ENCODE measurements at regions not wholly inside any gene's neighbourhood (a gene's known extent, or its start where the extent isn't known, plus 50 kb on each side); places are given as distances from the start of the nearest gene placed in this dataset.
A peak's percentile ranks its signal among the peaks of the same experiment; 100 is the strongest.

DNA sequence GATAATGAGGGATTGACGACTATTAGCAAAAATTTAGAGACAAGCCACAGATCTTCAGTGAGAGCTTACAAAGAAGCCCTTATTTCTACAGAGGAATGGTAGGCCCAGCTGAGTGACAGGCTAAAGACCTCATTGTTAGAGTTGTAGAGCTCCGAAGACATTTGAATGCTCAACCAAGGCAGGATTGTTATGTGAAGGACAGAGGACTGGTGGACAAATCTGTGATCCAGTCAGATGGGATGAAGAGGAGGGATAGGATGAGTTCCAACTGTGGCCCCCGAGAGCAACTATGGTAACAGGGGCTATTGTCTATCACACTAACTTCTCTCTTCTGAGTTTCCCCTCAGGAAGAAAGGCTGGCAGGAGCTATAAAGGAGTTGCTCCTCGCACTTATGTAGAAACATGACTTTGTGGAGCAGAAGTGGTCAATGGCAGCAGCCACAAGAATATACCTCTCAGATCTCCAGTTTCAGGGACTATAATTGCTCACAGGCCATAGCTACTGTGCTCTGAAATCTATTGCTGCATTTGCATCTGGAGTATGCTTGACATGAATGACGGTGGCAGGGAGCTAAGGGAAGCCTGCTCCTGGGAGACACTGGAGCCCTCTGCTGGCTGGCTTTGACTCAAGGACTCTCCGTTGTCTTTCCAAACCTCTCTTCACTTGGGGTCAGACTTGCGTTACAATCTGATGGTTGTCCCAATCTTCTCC lies 50.3 kb upstream of the GREB1L start:
- DNase-seq (ENCODE audit: low read depth, low spot score) (no peak), ATAC-seq (peak; percentile 89)
- CTCF ChIA-PET: no interaction called here
- no peaks in the 10 kb centered on the region for H3K36me3 ChIP-seq (ENCODE audit: control insufficient read depth, insufficient read depth, low read length)
- H3K9me3 ChIP-seq (ENCODE audit: control insufficient read depth, insufficient read depth, low read depth, low read length): no peaks in the 10 kb centered on the region
- in situ Hi-C loops (cut with HindIII; ENCODE audit: low pct_unique_long_range_greater_than_20kb, low sequenced_read_pairs) (no loop called here), intact Hi-C loops (cut with micrococcal nuclease; ENCODE audit: unreplicated experiment) (no loop called here)
- POLR2A ChIA-PET: no interaction called here
- TF ChIP-seq, protein P1, sequence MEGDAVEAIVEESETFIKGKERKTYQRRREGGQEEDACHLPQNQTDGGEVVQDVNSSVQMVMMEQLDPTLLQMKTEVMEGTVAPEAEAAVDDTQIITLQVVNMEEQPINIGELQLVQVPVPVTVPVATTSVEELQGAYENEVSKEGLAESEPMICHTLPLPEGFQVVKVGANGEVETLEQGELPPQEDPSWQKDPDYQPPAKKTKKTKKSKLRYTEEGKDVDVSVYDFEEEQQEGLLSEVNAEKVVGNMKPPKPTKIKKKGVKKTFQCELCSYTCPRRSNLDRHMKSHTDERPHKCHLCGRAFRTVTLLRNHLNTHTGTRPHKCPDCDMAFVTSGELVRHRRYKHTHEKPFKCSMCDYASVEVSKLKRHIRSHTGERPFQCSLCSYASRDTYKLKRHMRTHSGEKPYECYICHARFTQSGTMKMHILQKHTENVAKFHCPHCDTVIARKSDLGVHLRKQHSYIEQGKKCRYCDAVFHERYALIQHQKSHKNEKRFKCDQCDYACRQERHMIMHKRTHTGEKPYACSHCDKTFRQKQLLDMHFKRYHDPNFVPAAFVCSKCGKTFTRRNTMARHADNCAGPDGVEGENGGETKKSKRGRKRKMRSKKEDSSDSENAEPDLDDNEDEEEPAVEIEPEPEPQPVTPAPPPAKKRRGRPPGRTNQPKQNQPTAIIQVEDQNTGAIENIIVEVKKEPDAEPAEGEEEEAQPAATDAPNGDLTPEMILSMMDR (IDR thresholded peaks at IDR 0.05): peak; percentile 83
- TF ChIP-seq, protein P2, sequence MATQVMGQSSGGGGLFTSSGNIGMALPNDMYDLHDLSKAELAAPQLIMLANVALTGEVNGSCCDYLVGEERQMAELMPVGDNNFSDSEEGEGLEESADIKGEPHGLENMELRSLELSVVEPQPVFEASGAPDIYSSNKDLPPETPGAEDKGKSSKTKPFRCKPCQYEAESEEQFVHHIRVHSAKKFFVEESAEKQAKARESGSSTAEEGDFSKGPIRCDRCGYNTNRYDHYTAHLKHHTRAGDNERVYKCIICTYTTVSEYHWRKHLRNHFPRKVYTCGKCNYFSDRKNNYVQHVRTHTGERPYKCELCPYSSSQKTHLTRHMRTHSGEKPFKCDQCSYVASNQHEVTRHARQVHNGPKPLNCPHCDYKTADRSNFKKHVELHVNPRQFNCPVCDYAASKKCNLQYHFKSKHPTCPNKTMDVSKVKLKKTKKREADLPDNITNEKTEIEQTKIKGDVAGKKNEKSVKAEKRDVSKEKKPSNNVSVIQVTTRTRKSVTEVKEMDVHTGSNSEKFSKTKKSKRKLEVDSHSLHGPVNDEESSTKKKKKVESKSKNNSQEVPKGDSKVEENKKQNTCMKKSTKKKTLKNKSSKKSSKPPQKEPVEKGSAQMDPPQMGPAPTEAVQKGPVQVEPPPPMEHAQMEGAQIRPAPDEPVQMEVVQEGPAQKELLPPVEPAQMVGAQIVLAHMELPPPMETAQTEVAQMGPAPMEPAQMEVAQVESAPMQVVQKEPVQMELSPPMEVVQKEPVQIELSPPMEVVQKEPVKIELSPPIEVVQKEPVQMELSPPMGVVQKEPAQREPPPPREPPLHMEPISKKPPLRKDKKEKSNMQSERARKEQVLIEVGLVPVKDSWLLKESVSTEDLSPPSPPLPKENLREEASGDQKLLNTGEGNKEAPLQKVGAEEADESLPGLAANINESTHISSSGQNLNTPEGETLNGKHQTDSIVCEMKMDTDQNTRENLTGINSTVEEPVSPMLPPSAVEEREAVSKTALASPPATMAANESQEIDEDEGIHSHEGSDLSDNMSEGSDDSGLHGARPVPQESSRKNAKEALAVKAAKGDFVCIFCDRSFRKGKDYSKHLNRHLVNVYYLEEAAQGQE (IDR thresholded peaks at IDR 0.05; ENCODE audit: insufficient read depth in 1 of 2, low read depth in 2 of 2, low read length in 1 of 2): no peak
- no peak overlapping the region for H3K4me3 ChIP-seq (ENCODE audit: low read depth in 2 of 2, low read length in 2 of 2)
- H3K27me3 ChIP-seq (ENCODE audit: control insufficient read depth, insufficient read depth, low read length): no peaks in the 10 kb centered on the region
- no peaks in the 10 kb centered on the region for H3K4me1 ChIP-seq (ENCODE audit: control insufficient read depth, insufficient read depth, low read length)
- no peak overlapping the region for H3K27ac ChIP-seq (ENCODE audit: low read length)
- BruUV-seq (replicated peaks): no TSS peak

Data from Panc1 (cell line).